A549 (cell line): ENCODE measurements at regions not wholly inside any gene's neighbourhood (a gene's known extent, or its start where the extent isn't known, plus 50 kb on each side); places are given as distances from the start of the nearest gene placed in this dataset.

Experiments used
- ATAC-seq, 2 experiments: fragments of 200-7000 bp in 1 of 2; fragments of >200 bp in 1 of 2; cut with Nextera tagmentation in 1 of 2; cut with Tn5 transposase in 1 of 2; 3 replicates each; pipeline versions ENCODE4 v1.8.0 to v1.9.1; 2018 to 2020; ENCODE audit warnings: mild to moderate bottlenecking in 1 of 2, moderate library complexity in 1 of 2
- CTCF ChIA-PET: fragments of 300-600 bp; sonication (Branson Sonifier 250); formaldehyde crosslinking; extraction: SDS; loops from one replicate; lab custom pipeline; 2021; ENCODE audit warnings: antibody characterized with exemption, inconsistent platforms; lab: Yijun Ruan, JAX
- POLR2A ChIA-PET: fragments of 350-600 bp; formaldehyde crosslinking; extraction: SDS; loops from one replicate; lab custom pipeline; 2021; ENCODE audit warnings: antibody characterized with exemption, inconsistent platforms; lab: Yijun Ruan, JAX
- DNase-seq, 2 experiments: peaks; one replicate each; pipeline versions ENCODE4 v3.0.0 to v3.0.0-alpha.2; 2011 to 2016; ENCODE audit warnings: low read depth in 1 of 2, low spot score in 1 of 2
- FAIRE-seq: peaks from 2 replicates; lab custom pipeline; 2011; peaks lifted over from hg19 to GRCh38; lab: Jason Lieb, UNC
- H3K27ac ChIP-seq, 2 experiments: fragments of >200 bp; sonication (Bioruptor Twin); formaldehyde crosslinking; 3 replicates each; pipeline ENCODE4 v1.5.1; 2016 to 2017
- H3K4me1 ChIP-seq: fragments of >200 bp; sonication (Bioruptor Twin); formaldehyde crosslinking; 3 replicates; pipeline ENCODE4 v1.6.1; 2016
- H3K4me2 ChIP-seq: fragments of >200 bp; sonication (Bioruptor Twin); formaldehyde crosslinking; 3 replicates; pipeline ENCODE4 v1.6.1; 2016
- H3K4me3 ChIP-seq: fragments of >200 bp; sonication (Bioruptor Twin); formaldehyde crosslinking; 3 replicates; pipeline ENCODE4 v1.5.1; 2016
- H3K9me3 ChIP-seq: fragments of >200 bp; sonication (Bioruptor Twin); formaldehyde crosslinking; 3 replicates; pipeline ENCODE4 v1.6.1; 2016
- CEBPB ChIP-seq, 2 experiments: fragments of >200 bp in 1 of 2; sonication (Bioruptor Twin) in 1 of 2; formaldehyde crosslinking in 1 of 2; IDR thresholded peaks; 2 replicates each; pipeline ENCODE4 v1.6.1; 2012 to 2016
- CTCF ChIP-seq: fragments of >200 bp; sonication (Bioruptor Twin); formaldehyde crosslinking; IDR thresholded peaks from 3 replicates; pipeline ENCODE4 v1.5.1; 2016
- HMGXB4 ChIP-seq: fragments of 250-450 bp; sonication (Bioruptor Pico); IDR thresholded peaks from 2 replicates; pipeline ENCODE4 v1.5.0; 2021; ENCODE audit warnings: mild to moderate bottlenecking, moderate library complexity, borderline replicate concordance
- HOXA7 ChIP-seq: fragments of 250-450 bp; sonication (Bioruptor Pico); IDR thresholded peaks from 2 replicates; pipeline ENCODE4 v1.5.0; 2020; ENCODE audit warnings: mild to moderate bottlenecking, moderate library complexity
- NPAS2 ChIP-seq: fragments of 250-450 bp; sonication (Bioruptor Pico); IDR thresholded peaks from 2 replicates; pipeline ENCODE4 v1.8.0; 2022; ENCODE audit warnings: mild to moderate bottlenecking, moderate library complexity, borderline replicate concordance
- POLR2A ChIP-seq: IDR thresholded peaks from 2 replicates; pipeline ENCODE4 v1.6.1; 2012; ENCODE audit warnings: mild to moderate bottlenecking, low read length
- POLR2AphosphoS2 ChIP-seq: conservative IDR thresholded peaks from 2 replicates; pipeline ENCODE4 v1.6.1; 2012; ENCODE audit warnings: low read length, improper control_type of control experiment, inconsistent platforms
- RAD21 ChIP-seq, 2 experiments: fragments of >200 bp in 1 of 2; sonication (Bioruptor Twin) in 1 of 2; formaldehyde crosslinking in 1 of 2; IDR thresholded peaks in 1 of 2; conservative IDR thresholded peaks in 1 of 2; 2 replicates in 1 of 2; 3 replicates in 1 of 2; pipeline ENCODE4 v1.6.1; 2012 to 2018; ENCODE audit warnings: inconsistent platforms in 1 of 2
- RFX5 ChIP-seq: fragments of 450-650 bp; IDR thresholded peaks from 2 replicates; pipeline ENCODE4 v1.7.1; 2014; ENCODE audit warnings: antibody characterized with exemption, mild to moderate bottlenecking, moderate library complexity
- SMC3 ChIP-seq: fragments of >200 bp; sonication (Bioruptor Twin); formaldehyde crosslinking; IDR thresholded peaks from 3 replicates; pipeline ENCODE4 v1.6.1; 2018; ENCODE audit warnings: inconsistent platforms
- ZC3H11A ChIP-seq: fragments of 450-650 bp; IDR thresholded peaks from 2 replicates; pipeline ENCODE4 v1.6.1; 2014; ENCODE audit warnings: antibody characterized with exemption, mild to moderate bottlenecking
- ZFP36 ChIP-seq: fragments of 450-650 bp; IDR thresholded peaks from 2 replicates; pipeline ENCODE4 v1.6.1; 2014; ENCODE audit warnings: borderline replicate concordance; ENCODE audit not compliant: partially characterized antibody
- WGBS: methylation state at CpG from one replicate; pipeline ENCODE4 v1.1.6; 2017; ENCODE audit errors: missing lambda C conversion rate; 5-methylcytosine and 5-hydroxymethylcytosine counted together
- TF ChIP-seq, protein P1 (sequence below): IDR thresholded peaks from 2 replicates; pipeline ENCODE4 v1.6.1; 2012

- POLR2A ChIA-PET, result no interaction called here
- Histone ChIP-seq H3K27ac (no peak overlapping the region), H3K9me3 (no peaks in the 10 kb centered on the region), H3K4me2 (no peak overlapping the region), H3K4me3 (no peak overlapping the region), H3K4me1 (no peaks in the 10 kb centered on the region)
- DNase-seq (no peak), ATAC-seq (no peak), FAIRE-seq (no peak)
- WGBS, result 0% methylated on average over 1 of the region's 1 CpG
- CTCF ChIA-PET, result interaction anchor here (0.6 to 2.3 kb wide), 4 partner anchors 9 to 1034 kb away, joined by 3 to 8 read pairs (median 4); no protein-coding TSS in a partner anchor
- TF ChIP-seq ZFP36 (no peak), ZC3H11A (no peak), HMGXB4 (CRISPR knock-in tag) (no peak), POLR2A (no peak), POLR2AphosphoS2 (no peak), CEBPB (IDR thresholded peaks at IDR 0.05) (no peak), NPAS2 (no peak), RFX5 (no peak), HOXA7 (no peak)
- TF ChIP-seq, protein P1, sequence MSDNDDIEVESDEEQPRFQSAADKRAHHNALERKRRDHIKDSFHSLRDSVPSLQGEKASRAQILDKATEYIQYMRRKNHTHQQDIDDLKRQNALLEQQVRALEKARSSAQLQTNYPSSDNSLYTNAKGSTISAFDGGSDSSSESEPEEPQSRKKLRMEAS, result no peak
Measured at GRCh38 chr7:86916277-86916825, 143.1 kb downstream of the ELAPOR2 start.

DNA sequence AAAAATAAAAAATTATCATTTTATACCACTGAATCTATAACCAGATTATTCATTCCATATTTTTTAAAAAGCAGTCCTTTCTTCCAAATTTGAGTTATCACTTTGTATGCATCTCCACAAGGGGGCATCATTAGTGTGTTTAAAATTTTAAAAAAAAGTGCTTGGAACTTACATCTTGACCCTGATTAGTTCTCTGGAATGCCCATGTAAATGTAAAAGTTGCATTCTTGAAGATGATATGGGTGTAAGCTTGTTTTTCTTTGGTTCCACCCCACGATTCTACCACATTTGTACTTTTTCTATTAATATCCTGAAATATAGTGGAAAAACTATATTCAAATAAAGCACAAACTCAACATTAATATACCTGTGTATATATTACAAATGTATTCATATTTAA lies 144.9 kb downstream of the ELAPOR2 start:
- no peak for FAIRE-seq
- TF ChIP-seq SMC3 (peak; percentile 28; the same call in 1 of the 3 replicates), CTCF (peak; percentile 40), NPAS2 (no peak), RAD21 (conservative IDR thresholded peaks at IDR 0.05 in 1 of 2, IDR thresholded peaks at IDR 0.05 in 1 of 2) (peak; percentile 18; a peak in 2 of 5 replicates)
- no peaks in the 10 kb centered on the region for H3K9me3 ChIP-seq
- no peak overlapping the region for H3K27ac ChIP-seq
- no peaks in the 10 kb centered on the region for H3K4me1 ChIP-seq
- DNase-seq, result peak in 1 of 2 experiments; percentile 5
- CTCF ChIA-PET, result interaction anchor here (1.2 kb wide), 1 partner anchor 10 kb away, joined by 3 read pairs; no protein-coding TSS in a partner anchor
- POLR2A ChIA-PET, result no interaction called here
- H3K4me3 ChIP-seq, result no peak overlapping the region
- H3K4me2 ChIP-seq, result no peak overlapping the region
- ATAC-seq, result no peak
- WGBS, result 2% methylated on average over 1 of the region's 1 CpG
